ENCODE measurements at regions not wholly inside any gene's neighbourhood (a gene's known extent, or its start where the extent isn't known, plus 50 kb on each side); places are given as distances from the start of the nearest gene placed in this dataset.

GRCh38 chrX:110414679-110415439 lies 56.2 kb downstream of the RTL9 start:
- TF ChIP-seq CTCF (IDR thresholded peaks at IDR 0.05; ENCODE audit: insufficient read depth, low read length, missing control alignments) = no peak
- DNase-seq (ENCODE audit: low read depth, low spot score) = no peak
- CTCF ChIA-PET = interaction anchor here (1.1 to 26.8 kb wide), 9 partner anchors 12 to 505 kb away, joined by 3 to 970 read pairs (median 6); no protein-coding TSS in a partner anchor
- POLR2A ChIA-PET = interaction anchor here (0.7 to 1.5 kb wide), 4 partner anchors 11 to 235 kb away, joined by 3 to 6 read pairs (median 3); no protein-coding TSS in a partner anchor
- no peak overlapping the region for H3K4me3 ChIP-seq (ENCODE audit: low read depth, low read length)

GRCh38 chrX:110415440-110416170 lies 57.0 kb downstream of the RTL9 start:
- no peak overlapping the region for H3K4me3 ChIP-seq (ENCODE audit: low read depth, low read length)
- no peak for TF ChIP-seq CTCF (IDR thresholded peaks at IDR 0.05; ENCODE audit: insufficient read depth, low read length, missing control alignments)
- ChIA-PET CTCF (interaction anchor here (1.3 to 26.8 kb wide), 5 partner anchors 12 to 269 kb away, joined by 3 to 970 read pairs (median 44); no protein-coding TSS in a partner anchor), POLR2A (interaction anchor here (0.7 to 1.5 kb wide), 3 partner anchors 12 to 236 kb away, joined by 3 to 6 read pairs (median 3); no protein-coding TSS in a partner anchor)
- DNase-seq (ENCODE audit: low read depth, low spot score) = no peak

- DNase-seq (ENCODE audit: low read depth, low spot score) = no peak
- CTCF ChIA-PET = interaction anchor here (1.2 to 26.8 kb wide), 6 partner anchors 8 to 271 kb away, joined by 5 to 970 read pairs (median 26); no protein-coding TSS in a partner anchor
- POLR2A ChIA-PET = no interaction called here
- no peak overlapping the region for H3K4me3 ChIP-seq (ENCODE audit: low read depth, low read length)
- no peak for TF ChIP-seq CTCF (IDR thresholded peaks at IDR 0.05; ENCODE audit: insufficient read depth, low read length, missing control alignments)
These were observed 58.5 kb downstream of the RTL9 start for GRCh38 chrX:110417128-110417527.

- ChIA-PET CTCF (interaction anchor here (0.7 to 26.8 kb wide), 18 partner anchors 8 to 827 kb away, joined by 3 to 970 read pairs (median 4); no protein-coding TSS in a partner anchor), POLR2A (interaction anchor here (0.6 to 0.7 kb wide), 2 partner anchors 258 to 259 kb away, joined by 3 to 4 read pairs; no protein-coding TSS in a partner anchor)
- DNase-seq (ENCODE audit: low read depth, low spot score) = no peak
- peak overlapping the region; percentile 30 for H3K4me3 ChIP-seq (ENCODE audit: low read depth, low read length)
- TF ChIP-seq CTCF (IDR thresholded peaks at IDR 0.05; ENCODE audit: insufficient read depth, low read length, missing control alignments) = peak; percentile 64
These were observed 59.9 kb downstream of the RTL9 start for GRCh38 chrX:110418316-110419235.

GRCh38 chrX:110419512-110419911 lies 60.9 kb downstream of the RTL9 start:
- no peak overlapping the region for H3K4me3 ChIP-seq (ENCODE audit: low read depth, low read length)
- no peak for TF ChIP-seq CTCF (IDR thresholded peaks at IDR 0.05; ENCODE audit: insufficient read depth, low read length, missing control alignments)
- CTCF ChIA-PET = interaction anchor here (0.8 to 26.8 kb wide), 12 partner anchors 7 to 528 kb away, joined by 3 to 970 read pairs (median 4); no protein-coding TSS in a partner anchor
- DNase-seq (ENCODE audit: low read depth, low spot score) = no peak
- POLR2A ChIA-PET = no interaction called here
